Hematopoietic multipotent progenitor cell treated with erythropoietin and hydrocortisone succinate and interleukin-3 and kit ligand, for 17 days (in vitro differentiated cells): ENCODE measurements at regions not wholly inside any gene's neighbourhood (a gene's known extent, or its start where the extent isn't known, plus 50 kb on each side); places are given as distances from the start of the nearest gene placed in this dataset.

Experiments used
- DNase-seq: peaks from one replicate; pipeline ENCODE4 v3.0.0-alpha.2; 2015; ENCODE audit warnings: low spot score

DNA sequence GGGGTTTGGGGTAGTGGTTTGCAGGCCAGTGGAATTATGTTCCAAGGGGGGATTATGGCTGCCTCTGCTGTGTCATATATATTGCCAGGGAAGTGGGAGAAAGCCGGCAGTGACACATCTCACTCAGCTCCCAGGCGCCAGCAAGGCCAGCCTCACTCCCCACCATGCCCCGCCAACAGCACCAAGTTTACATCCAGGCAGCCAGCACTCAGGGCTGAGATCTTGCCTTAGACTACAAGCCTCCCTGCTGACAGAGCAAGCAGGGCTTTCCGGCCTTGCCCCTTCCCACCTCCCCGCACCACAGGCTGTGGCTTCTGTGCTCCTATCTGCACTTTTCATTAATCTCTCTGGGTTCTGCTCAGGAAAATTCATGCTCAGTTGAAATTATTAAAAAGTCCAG is 385.1 kb downstream of the MZT1 start:
- no peak for DNase-seq

DNA sequence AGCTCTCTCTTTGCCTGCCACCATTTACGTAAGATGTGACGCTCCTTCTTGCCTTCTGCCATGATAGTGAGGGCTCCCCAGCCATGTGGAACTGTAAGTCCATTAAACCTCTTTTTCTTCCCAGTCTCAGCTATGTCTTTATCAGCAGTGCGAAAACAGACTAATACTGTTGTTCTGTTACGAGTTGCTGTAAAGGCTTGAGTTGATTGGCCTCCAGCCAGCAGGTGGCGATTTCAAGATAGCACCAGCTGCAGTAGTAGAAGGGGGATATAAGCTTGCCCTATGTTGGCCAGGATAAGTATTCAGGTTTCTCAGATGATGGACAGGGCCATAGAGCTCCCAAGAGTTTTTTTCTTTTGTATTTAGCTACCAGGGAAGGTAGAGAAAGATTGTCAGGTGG is 385.5 kb downstream of the MZT1 start:
- no peak for DNase-seq

DNA sequence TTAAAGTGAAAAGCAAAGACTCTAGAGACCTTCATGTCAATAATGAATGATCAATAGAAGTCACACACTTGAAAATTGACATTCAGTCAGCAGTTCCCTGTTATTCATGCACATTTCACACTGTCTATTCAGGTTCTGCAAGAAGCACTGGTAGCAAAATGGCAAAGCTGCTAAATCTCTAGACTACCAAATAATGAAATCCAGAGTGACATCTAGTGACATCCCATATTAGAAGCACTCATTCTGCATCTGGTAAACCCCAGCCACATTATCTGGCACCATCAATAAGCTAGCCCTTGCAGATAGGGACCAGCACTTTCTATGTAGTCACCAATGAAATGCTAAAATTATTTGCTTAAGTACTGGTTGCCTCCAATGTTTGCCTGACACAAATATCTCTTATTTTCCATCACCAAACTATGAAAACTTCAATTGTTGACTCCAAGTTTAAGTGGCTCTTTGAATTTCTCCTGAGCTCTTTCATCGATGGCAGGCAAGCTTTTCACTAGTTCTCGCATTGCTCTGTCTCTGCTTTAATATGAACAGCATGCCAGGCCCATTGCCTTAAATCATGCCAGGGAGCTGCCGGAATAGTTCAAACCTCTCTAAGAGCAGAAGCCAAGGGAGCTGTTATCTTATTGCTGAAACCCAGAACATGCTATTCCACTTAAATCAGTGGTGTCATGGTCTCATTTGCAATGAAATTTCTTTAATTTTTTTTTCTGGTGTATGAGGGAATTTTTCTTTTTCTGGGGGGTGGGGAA is 409.9 kb downstream of the MZT1 start:
- DNase-seq = no peak

DNA sequence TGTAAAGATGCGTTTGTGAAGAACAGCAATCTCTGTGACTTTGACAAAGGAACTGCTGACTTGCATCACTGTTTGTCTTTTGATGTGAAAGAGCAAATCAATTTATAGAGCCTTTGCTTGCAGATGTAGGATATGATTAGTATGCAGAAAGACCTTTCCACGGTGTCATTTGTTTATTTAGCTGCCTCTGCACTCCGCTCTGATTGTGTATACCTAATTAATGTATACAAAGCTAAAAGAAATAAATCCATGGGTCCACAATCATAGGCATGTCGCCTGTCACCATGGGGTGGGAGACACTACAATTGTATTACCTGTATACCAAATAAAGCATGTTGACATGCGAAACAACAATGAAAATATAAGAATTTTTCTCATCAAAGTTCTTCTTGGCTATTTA is 410.7 kb downstream of the MZT1 start:
- no peak for DNase-seq

DNA sequence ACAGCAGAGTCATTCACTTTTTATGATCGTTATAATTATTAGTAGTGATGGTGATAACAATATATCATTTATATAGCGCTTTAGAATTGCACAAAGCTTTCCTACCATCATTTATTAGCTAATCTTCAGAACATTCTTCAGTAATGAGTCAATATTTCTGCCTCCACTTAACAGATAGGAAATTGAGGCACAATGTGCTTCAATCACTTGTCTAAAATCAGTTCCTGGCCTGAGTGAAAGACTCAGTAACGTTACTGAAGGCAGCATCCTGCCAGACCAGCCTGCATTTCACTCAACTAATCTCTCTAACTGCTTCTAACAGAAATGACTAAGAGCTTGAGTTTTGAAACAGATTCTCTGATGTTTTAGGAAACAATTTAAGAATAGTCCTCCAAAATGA is 412.1 kb downstream of the MZT1 start:
- DNase-seq = no peak

DNA sequence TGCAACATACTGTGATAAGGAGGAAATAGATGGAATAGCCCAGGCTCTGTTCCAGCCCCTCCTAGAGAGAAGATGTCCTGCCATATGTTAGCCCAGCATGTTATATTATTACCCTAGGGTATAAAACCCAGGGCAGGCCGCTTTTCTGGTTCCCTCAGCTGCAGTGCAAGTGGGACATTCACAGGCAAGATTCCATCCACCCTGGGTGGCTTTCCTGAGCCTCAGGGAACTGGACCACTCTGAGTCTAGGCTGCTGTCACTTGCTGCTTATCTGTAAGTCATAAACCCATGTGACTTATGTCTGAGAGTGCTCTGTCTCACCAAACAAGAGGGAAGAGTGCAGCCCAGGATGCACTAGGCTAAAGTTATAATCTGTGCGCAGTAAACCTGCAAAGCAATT is 413.2 kb downstream of the MZT1 start:
- DNase-seq = no peak

DNA sequence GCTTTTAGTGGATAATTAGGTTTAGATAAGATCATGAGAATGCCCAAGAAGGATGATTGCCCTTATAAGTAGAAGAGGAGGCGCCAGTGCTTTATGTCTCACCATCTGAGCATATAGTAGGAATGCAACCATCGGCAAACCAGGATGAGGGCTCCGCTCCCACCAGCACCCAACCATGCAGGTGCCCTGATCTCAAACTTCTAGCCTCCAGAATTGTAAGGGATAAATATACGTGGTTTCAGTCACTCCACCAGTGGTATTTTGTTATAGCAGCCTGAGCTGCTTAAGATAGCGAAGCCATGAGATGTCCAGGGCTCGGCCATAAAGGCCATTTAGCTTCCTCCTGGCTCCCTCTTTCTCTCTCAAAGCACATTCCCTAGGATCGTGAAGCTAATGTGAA is 413.9 kb downstream of the MZT1 start:
- DNase-seq = no peak

DNA sequence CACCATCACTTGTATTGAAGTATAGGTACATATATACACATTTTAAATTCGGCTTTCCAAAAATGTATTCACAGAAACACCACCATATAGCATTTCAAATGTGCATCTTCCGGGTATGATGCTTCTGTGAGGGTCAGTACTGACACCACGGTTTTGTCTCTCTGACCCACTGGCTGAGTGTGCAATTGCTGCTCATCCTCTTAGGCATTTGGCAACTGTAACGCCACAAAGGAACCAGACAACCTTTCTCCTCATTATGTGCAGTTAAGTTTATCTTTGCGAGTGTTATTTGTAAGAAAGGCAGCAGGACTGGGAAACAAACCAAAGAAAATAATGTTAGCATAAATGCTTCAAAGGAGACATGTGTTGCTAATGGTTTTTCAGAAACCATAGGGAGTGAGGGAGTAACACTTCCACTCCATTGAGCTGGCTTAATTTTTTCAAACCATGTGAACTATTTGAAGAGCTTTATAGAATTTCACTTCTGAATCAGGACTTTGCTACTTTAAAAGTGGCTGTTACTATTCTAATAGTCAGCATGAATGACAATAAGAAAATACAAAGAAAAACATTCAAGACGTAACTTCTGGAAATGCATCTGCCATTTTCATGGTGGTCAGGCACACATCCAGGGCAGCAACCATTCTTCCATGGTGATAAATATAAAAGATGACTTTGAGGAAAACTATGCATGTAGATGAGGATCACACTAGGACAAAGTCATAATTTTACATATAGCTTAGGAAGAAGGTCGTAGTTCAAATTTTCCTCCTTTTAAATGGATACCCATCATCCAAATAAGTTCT is 423.3 kb downstream of the MZT1 start:
- DNase-seq = no peak

DNA sequence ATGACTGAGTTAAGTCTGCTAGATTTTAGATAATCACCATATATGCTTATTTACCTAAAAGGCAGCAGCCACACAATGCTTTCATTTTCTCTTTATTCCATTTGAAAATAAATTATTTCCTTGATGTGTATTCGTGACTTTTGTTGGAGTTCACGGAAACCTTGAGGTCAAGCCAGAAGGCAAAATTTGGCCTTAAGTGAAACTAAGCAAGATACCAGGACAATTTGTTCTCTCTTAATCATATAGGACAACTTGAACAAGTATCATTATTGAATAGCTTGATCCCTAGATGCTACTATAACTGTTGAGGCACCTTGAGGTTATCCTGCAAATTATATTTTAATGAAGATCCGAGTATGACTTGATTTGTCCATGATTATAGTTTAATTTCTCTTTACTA is 429.2 kb upstream of the DACH1 start:
- no peak for DNase-seq

DNA sequence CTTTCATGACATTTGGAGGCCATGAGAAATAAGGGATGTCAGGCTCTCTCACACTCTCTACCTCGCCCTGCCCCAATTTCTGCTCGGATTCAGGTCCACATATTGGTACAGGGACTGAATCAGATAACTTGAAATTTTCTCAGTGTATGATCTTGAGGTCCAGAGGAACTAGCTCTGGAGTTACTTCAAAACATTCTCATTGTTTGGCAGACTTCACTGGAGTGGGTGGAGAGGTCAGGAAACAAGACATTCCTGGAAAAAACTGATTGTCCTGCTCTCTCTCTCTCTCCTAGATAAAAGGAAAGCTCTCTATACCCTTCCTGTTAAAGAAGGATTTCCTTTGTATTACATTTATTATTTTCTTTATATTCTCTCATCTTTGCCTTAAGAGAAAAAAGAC is 428.1 kb upstream of the DACH1 start:
- no peak for DNase-seq

DNA sequence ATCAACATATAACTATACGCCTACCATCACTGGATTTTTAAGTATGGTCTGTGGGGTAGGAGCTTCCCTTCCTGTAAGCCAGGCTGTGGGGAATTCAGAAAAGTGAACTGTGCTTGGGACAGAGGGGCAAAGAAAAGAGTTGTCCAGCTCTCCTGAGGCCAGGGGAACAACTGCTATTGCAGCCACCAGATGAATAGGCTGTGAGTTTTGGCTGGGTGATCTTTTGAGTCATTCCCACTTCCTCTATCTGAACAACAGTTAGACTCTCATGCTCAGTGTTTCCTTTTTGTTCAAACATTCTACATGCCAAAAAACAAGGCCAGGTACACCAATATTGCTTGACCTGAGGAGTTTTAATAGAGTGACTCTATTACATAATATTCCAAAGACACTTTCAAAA is 426.2 kb upstream of the DACH1 start:
- no peak for DNase-seq

DNA sequence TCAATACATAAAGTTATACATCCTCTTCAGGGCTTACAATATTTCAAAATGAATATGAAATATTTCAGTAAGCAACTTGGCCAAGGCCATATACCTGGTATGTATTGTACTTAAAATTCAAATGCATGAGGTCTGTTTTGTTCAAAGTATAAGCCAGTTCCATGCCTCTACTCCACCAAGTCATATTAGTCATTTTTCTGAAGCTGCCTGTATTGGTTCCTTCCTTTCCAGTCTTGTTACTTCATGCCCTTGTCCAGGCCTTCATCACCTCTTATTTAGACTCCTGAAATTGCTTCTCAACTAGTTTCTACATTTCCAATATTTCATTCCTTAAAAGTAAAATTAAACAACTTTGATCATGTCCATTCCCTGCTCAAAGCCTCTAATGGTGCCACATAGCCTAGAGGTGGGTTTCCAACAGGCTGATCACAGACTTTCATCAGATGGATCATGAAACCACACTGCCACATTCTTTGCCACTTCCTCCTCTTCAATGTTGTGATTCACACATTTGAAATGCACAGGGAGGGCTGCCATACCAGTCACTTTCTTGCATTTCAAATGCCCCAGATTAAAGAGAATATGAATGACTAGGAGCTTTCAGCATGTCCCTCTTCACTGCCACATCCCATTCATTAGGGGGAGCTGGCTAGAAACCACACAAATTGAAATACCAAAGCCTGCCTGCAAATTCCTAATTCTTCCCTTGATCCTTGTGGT is 424.1 kb upstream of the DACH1 start:
- DNase-seq = no peak

DNA sequence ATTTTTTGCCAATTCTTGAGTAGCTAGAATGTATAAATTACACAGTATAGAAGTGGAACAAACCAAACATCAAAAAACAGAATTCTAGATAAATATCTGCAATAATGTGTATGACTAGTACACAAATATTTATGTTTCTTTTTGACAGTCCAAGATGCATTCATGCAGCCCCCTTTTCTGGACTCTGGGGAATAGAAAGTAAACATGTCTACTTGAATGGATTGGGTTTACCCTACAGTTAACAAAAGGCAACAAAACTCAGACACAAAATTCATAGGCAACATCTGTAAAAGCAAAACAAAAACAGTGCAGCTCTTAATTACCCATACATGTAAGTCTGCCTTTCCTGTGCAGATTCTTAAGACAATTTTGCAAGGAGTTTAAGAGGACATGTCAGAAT is 419.4 kb upstream of the DACH1 start:
- no peak for DNase-seq

DNA sequence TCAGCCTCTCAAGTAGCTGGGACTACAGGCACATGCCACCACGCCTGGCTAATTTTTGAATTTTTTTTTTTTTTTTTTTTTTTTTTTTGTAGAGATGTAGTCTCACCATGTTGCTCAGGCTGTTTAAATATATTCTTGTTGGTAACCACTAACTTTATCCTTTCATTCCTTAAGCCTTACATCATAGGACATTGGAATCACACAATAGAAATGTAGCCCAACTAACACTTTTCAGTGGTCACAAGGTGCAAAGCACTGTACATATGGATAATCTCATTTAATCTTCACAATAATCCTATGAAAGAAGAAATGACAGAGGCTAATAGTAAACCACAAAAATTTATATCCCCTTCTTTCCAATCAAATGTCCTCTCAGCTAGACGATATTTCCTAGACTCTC is 417.8 kb upstream of the DACH1 start:
- DNase-seq = no peak

DNA sequence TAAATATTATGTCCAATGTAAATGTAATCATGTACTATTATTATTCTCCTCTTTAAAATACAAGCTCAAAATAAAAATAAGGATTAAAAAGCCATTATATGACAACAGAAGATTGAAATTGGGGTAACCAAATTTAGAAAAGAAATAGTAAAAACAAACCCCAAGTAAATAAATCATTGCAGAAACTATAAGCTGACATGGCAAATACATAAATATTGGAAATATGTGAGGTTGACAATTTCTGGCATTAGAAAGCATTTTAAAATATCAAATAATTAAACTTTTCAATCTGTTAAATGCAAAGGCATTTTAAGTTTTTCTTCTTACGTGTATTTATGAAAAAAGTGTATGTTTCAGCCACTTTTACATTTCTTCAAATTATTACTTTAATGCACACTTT is 394.7 kb upstream of the DACH1 start:
- DNase-seq = no peak

DNA sequence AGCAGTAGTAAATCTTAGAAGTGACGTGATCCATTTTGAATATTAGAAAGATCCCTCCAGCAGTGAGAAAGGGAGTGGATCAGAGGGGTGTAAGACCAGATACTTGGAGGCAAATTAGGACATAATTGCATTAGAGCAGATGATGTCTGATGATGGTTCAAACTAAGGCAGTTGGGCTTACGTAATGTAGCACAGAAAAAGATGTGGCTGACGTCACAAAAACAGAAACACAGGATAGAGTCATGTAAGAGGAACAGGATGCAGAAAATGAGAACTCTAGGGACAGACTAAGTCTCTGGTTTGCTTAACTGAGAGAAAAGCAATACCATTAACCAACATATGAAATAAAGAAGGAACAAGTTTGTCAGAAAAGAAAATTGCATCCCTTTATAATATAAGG is 392.5 kb upstream of the DACH1 start:
- no peak for DNase-seq

DNA sequence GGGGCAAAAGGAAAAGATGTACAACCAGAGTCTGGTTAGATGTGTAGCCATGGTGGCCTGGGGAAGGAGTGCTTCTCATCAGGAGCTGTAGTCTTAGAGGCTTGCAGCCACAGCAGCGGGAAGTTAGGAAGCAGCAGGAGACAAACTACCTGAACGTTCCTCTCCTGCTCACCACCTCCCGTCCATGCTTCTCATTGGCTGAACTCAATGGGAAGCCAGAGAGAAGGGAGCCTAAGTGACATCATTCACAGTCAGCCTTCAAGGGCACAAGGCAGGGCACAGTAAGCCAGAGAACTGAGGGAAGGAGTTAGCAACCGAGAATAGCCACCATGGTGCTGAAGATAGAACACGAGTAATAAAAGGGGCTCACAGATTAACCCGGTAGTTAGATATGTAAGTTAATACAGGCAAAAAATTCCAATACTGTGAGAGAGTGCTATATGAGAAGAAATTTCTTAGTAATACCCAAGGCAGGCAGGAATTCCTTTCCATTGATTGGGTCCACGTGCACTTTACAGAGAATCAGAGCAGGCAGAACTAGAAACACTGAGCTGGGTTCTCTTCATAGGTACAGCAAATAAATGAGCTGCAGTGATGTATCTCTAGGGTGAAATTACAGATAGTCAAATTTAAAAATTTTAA is 391.5 kb upstream of the DACH1 start:
- no peak for DNase-seq

DNA sequence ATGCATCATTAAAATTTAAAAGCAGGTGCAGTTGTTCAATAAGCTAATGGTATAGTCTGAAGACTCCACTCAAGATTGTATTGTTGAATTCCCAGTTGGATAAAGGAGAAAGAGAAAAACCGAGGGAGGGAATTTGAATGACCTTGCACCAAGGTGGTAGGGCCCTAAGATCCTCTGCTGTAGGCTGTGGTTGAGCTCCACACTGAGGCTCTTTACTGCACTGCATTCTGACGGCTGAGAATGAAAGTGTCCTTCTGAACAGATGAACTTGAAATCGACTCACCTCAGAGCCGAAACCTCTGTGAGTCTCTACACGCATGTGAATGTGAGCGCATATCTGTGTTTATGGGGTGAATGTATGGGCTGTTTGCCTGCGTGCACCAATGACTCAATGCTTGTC is 388.9 kb upstream of the DACH1 start:
- no peak for DNase-seq

DNA sequence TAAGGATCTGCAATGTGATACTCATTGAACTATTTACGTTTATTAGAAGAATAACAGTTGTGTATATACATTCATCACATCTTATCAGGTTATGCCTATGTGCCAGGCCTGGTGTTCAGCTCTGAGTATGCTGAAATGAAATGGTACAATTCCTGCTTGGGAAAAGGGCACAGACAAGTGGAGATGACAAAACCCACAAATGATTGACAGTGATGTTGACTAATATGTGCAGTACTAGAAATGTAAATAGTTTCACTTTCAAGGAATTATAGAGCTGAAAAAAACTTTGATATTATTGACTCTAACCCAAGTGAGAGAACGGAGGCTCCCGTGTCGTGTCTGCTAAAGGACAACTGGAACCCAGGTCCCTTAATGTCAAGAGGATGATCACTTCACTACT is 386.8 kb upstream of the DACH1 start:
- no peak for DNase-seq

DNA sequence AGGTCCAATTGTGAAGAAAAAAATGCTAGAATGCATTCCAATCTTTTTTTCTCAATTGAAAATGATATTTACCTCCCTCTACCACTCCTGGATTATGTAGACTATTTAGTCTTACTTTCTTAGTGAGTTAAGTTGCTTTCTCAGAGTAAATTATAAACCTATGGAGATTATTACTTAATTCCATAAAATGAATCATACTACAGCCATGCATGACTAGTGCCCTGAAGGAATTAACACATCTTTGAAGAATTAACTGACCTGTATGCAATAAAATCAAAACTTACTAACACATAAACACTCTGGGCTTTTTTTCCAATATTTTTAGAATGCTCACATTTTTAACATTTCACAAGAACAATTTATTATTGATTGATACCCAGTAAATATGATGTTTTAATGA is 379.4 kb upstream of the DACH1 start:
- DNase-seq = no peak

DNA sequence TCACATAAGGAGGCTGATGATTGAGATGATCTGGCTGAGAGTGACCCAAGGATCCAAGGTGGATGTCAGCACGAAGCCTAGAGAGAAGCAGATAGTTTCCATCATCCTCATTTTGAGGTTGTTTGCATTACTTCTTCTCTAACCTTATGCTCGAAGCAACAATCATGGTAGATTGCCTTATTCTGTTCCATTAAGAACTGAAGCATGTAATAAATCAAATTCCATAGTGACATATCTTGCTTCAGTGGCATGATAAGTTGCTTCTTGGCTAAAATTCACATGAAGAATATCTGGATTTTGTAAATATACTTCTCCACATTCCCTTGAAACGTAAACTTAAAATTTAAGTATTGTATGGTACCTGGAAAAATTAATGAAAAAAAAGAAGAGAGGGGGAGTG is 377.8 kb upstream of the DACH1 start:
- no peak for DNase-seq

DNA sequence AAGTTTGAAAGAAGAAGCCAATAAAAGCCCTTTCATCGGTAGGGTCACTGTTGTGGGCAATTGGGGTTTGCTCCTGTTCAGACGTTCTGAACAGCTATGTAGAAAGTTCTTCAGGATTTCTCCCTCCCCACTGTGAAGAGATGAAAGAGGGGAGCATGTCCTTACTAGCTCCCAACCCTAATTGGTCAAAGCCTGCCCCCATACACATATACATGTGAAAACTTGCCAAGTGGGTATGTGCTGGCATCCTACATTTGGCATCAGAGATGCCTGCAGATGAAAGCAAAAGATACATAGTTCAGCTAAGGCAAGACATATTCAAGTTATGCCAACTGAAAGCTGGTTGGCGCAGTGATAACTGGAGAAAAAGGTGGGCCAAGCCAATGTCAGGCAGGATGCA is 363.1 kb upstream of the DACH1 start:
- no peak for DNase-seq

DNA sequence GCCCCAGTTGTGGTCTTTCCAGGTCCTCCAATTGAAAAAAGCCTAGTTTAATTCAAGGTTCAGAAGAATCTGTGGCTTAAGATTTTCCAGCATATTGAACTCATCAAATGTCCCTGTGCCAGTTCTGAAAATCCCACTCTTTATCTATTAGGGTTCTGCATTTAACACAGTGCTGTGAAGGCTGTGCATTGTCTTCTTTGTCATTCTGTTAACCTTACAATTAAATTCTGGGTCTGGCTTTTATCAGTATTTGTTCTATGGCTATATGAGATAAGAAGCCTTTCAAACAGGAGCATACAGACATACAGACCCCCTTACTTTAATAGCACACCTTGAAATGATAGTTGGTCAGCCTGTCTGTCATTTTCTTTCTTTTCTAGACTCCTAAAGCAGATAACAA is 362.1 kb upstream of the DACH1 start:
- DNase-seq = no peak
